ENCODE measurements at regions not wholly inside any gene's neighbourhood (a gene's known extent, or its start where the extent isn't known, plus 50 kb on each side); places are given as distances from the start of the nearest gene placed in this dataset.

DNA sequence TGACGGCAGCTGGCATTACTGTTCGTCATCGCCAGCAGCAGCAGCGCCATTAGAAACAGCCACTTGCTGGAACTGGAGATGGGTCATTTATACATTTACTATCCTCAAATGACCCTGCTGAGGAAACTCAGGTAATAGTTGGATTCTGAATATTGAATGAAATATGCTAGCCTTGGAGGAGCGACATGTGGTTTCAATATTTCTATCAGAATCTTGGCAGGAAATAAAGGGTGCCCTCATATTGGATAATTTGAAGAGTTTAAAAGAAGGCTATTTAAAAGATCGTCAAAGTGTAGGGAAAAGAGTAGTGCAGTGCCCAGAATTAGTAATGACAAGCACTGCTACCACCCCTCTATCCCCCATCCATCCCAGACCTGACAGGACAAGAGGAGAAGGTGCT lies 109.6 kb upstream of the CPM start:
- TF ChIP-seq, protein P1, sequence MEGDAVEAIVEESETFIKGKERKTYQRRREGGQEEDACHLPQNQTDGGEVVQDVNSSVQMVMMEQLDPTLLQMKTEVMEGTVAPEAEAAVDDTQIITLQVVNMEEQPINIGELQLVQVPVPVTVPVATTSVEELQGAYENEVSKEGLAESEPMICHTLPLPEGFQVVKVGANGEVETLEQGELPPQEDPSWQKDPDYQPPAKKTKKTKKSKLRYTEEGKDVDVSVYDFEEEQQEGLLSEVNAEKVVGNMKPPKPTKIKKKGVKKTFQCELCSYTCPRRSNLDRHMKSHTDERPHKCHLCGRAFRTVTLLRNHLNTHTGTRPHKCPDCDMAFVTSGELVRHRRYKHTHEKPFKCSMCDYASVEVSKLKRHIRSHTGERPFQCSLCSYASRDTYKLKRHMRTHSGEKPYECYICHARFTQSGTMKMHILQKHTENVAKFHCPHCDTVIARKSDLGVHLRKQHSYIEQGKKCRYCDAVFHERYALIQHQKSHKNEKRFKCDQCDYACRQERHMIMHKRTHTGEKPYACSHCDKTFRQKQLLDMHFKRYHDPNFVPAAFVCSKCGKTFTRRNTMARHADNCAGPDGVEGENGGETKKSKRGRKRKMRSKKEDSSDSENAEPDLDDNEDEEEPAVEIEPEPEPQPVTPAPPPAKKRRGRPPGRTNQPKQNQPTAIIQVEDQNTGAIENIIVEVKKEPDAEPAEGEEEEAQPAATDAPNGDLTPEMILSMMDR (IDR thresholded peaks at IDR 0.05; ENCODE audit: low read depth, low read length) = no peak
- no peak for TF ChIP-seq EZH2phosphoT487 (IDR thresholded peaks at IDR 0.05; ENCODE audit: low read depth)

Measured in OCI-LY3 (cell line).